ENCODE measurements at regions not wholly inside any gene's neighbourhood (a gene's known extent, or its start where the extent isn't known, plus 50 kb on each side); places are given as distances from the start of the nearest gene placed in this dataset.
"Not testable (repeated sequence)": the region's sequence is repeated elsewhere in the genome, so short reads cannot be mapped to it uniquely, and the experiment has no call there.

DNA sequence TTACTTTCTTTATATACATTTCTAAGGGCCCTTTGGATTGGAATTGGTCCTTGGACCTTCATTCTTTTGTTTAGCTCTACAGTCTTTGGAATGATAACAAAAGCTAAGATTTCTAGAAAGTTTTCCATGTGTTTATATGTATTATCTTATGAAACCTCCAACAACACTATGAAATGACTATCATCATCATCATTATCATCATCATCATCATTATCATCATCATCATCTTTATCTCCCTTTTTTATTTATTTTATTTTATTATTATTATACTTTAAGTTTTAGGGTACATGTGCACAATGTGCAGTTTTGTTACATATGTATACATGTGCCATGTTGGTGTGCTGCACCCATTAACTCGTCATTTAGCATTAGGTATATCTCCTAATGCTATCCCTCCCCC is 229.4 kb upstream of the ATP5MC3 start:
- DNase-seq, result not testable (repeated sequence)

- no peak for DNase-seq
These were observed 223.3 kb upstream of the ATP5MC3 start for GRCh38 chr2:175404839-175405238.

DNA sequence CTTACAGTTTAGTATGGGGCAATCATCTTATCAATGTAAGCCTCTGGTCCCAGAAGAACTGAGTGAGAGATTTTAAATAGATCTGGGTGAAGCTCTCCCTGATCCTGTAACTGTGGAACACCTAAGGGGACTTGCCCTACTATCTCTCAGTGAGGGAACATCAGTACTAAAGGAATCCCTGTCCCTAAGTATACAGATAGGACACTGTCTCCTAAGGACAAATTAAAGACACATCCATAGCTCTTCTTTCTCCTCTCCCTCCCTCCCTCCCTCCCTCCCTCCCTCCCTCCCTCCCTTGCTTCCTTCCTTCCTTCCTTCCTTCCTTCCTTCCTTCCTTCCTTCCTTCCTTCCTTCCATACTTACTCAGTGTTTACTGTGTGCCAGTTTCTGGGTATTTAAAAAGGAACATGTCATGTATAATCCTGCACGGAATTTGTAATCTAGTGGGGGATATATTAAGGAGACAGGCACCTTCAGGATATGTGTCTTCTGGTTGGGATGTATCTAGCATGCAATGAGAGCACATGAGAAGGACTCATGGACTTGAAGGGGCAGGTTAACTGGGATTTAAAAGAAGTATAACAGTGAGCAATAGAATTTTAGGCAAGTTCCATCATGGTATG is 222.2 kb upstream of the ATP5MC3 start:
- no peak for DNase-seq

GRCh38 chr2:175402571-175402970 is 221.1 kb upstream of the ATP5MC3 start:
- DNase-seq, result peak; percentile 6

- DNase-seq, result no peak
These were observed 220.5 kb upstream of the ATP5MC3 start for GRCh38 chr2:175401956-175402469.

DNA sequence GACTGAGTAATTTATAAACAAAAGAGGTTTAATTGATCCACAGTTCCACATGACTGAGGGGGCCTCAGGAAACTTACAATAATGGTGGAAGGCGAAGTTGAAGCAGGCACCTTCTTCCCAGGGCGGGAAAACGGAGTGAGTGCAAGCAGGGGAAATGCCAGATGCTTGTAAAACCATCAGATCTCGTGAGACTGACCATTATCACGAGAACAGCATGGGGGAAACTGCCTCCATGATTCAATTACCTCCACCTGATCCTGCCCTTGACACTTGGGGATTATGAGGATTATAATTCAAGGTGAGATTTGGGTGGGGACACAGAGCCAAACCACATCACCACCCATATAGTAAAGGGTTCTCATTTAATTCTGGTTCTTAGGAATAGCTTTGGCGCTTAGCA is 219.5 kb upstream of the ATP5MC3 start:
- no peak for DNase-seq

- DNase-seq, result no peak
These were observed 217.8 kb upstream of the ATP5MC3 start for GRCh38 chr2:175399326-175399725.

DNA sequence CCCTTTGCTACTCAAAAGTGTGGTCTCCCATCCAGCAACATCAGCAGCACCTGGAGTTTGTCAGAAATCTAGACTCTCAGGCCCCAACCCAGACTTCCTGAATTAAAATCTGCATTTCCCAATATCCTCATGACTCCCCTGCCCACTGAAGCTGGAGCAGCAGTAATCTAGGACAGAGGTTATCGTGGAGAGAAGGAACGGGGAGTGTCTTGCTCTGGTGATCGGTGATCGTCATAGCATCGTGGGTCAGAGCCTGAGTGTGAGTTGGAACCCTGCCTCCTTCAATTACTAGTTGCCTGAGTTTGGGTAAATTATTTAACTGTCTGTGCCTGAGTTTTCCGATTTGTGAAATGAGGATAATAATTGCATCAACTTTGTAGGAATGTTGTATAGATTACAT is 217.3 kb upstream of the ATP5MC3 start:
- no peak for DNase-seq

- DNase-seq, result no peak
These were observed 215.2 kb upstream of the ATP5MC3 start for GRCh38 chr2:175396696-175397095.

DNA sequence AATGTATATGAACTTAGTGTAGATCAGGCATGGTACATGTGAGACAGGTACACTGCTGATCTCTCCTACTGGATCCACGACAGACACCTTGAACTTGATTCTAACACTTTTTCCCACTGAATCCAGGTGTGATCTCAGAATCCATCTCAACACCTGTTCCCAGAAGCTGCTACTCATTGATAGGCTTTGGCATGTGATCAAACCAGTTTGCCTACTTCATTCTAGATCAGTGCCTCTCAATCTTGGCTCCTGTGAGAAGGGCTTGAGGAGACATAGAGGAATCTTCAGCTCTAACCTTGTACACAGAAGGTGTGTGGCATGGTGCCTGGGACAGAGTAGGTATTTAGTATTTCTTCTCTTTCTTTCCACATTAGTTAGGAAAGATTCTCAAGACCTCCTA is 212.3 kb upstream of the ATP5MC3 start:
- DNase-seq, result no peak

- DNase-seq, result no peak
These were observed 201.8 kb upstream of the ATP5MC3 start for GRCh38 chr2:175383286-175383685.

GRCh38 chr2:175373729-175374128 is 192.2 kb upstream of the ATP5MC3 start:
- DNase-seq, result no peak

DNA sequence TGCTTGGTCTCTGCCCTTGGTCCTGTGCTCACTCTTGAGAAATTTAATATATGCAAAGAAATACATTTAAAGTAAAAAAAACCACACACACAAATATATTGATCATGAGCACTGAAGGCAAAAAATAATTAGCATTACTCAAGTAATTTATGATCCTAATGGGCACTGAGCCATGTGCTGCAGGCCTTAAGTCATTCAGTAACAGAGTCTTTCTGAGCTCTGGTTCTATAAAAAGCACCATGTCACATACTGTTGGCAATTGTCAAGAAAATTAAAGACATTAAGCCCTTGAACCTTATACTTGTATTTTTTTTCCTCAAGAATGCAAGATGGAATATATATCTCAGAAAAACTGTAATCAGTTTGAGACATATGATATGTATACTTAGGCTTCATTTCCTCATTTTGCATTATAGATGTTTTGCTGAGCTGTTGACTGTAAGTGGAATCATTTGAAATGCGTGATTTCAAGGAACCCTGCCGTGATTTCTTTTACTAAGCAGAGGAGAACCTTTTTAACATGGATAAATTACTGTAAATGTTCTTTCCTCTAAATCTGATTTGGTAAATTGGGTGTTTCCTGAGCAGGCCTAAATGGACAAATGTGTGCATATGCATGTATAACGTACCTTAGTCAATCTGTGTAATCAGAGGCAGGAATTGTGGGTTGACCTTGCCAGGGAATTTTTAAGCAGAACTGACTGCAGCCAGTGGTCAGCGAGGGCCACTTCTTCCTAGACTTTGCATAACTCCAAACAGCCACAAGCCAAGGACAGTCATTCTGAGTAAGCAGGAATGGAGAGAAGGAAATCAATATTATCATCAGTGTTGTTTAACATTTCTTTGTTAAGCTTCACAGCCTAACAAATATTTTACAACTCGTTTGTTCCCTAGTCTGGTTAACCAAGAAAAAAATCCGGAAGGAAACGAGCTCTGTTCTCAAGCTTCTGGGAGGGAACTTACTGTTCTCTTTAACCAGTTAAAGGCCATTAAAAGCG is 191.5 kb upstream of the ATP5MC3 start:
- no peak for DNase-seq

GRCh38 chr2:175371378-175371777 is 189.9 kb upstream of the ATP5MC3 start:
- no peak for DNase-seq

GRCh38 chr2:175366815-175367214 is 185.3 kb upstream of the ATP5MC3 start:
- peak; percentile 81 for DNase-seq

- DNase-seq, result peak; percentile 87
These were observed 182.2 kb upstream of the ATP5MC3 start for GRCh38 chr2:175363699-175364098.

- no peak for DNase-seq
These were observed 180.8 kb upstream of the ATP5MC3 start for GRCh38 chr2:175362331-175362730.

DNA sequence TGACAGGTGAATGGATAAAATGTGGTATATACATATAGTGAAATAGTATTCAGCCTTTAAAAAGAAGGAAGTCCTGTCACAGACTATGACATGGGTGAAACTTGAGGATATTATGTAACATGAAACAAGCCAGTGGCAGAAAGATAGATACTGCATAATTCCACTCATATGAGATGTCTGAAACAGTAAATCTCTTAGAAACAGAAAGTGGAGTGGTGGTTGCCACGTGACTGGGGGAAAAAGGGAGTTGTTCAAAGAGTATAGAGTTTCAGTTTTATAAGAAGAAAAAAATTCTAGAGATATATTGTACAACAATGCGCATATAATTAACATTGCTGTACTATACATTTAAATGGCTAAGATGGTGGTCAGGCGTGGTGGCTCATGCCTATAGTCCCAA is 178.2 kb upstream of the ATP5MC3 start:
- DNase-seq, result no peak

- no peak for DNase-seq
These were observed 175.4 kb upstream of the ATP5MC3 start for GRCh38 chr2:175356901-175357300.

DNA sequence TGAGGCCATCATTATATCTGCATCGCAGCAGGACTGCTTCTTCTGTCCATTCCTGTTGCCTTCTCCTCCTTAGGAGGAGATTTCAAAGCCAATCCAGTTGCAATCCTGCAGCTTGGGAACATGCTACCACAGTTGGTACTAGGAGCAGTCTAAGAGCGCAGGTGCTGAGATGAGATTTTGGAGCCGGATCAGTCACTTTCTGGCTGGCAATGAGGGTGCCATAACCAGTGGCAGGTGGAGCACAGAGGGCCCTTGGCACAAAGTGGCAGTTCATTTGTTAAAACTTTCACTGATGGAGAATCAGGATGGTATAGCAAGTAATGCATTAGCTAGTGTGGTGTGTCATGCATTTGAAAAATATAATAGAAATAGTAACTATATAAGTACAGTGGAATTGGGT is 173.7 kb upstream of the ATP5MC3 start:
- no peak for DNase-seq

GRCh38 chr2:175353275-175353674 is 171.8 kb upstream of the ATP5MC3 start:
- peak; percentile 9 for DNase-seq

DNA sequence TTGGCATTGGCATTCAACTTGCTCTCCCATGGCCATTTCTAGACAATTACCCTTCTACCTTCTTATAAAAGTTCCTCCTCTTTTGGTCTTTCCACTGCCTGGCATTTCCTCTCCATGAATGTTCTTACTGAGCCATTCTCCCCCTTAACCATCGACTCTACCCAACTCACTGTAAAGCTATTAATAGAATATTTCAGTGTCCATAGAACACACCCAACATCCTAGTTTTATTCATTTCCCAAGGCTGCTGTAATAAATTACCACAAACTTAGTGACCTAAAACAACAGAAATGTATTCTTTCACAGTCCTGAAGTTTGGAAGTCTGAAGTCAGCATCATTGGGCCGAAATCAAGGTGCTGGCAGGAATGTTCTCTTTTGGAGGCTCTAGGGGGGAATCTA is 170.0 kb upstream of the ATP5MC3 start:
- no peak for DNase-seq

GRCh38 chr2:175350105-175350504 is 168.6 kb upstream of the ATP5MC3 start:
- no peak for DNase-seq
